Neural progenitor cell (in vitro differentiated cells): ENCODE measurements at regions not wholly inside any gene's neighbourhood (a gene's known extent, or its start where the extent isn't known, plus 50 kb on each side); places are given as distances from the start of the nearest gene placed in this dataset.

ENCODE experiments used
- CTCF ChIP-seq: fragments of 200-600 bp; sonication (generic); IDR thresholded peaks from 2 replicates; pipeline ENCODE4 v1.5.1; 2017; ENCODE audit warnings: antibody characterized with exemption, mild to moderate bottlenecking
- EZH2 ChIP-seq: fragments of 200-600 bp; sonication (generic); IDR thresholded peaks from 2 replicates; pipeline ENCODE4 v1.6.1; 2017; ENCODE audit warnings: antibody characterized with exemption, mild to moderate bottlenecking, moderate library complexity

GRCh38 chr2:226333388-226333787, 466.2 kb downstream of the IRS1 start:
- no peak for TF ChIP-seq CTCF
- TF ChIP-seq EZH2: no peak
